ENCODE measurements at regions not wholly inside any gene's neighbourhood (a gene's known extent, or its start where the extent isn't known, plus 50 kb on each side); places are given as distances from the start of the nearest gene placed in this dataset.
"Not testable (repeated sequence)": the region's sequence is repeated elsewhere in the genome, so short reads cannot be mapped to it uniquely, and the experiment has no call there.

GRCh38 chr14:105774001-105774400 lies 247.6 kb downstream of the TMEM121 start:
- no peak for TF ChIP-seq CTCF (IDR thresholded peaks at IDR 0.05; ENCODE audit: low read depth, low read length, missing control alignments)
- in situ Hi-C loops (cut with HindIII; ENCODE audit: low pct_ligation_motif_present, low sequenced_read_pairs): no loop called here
- Histone ChIP-seq H3K4me3 (ENCODE audit: low read depth, low read length) (no peak overlapping the region), H3K36me3 (replicated peaks) (no peaks in the 10 kb centered on the region), H3K27me3 (replicated peaks) (no peaks in the 10 kb centered on the region), H3K27ac (no peak overlapping the region)
- DNase-seq: no peak

- H3K4me3 ChIP-seq (ENCODE audit: low read depth, low read length); DNase-seq; H3K27ac ChIP-seq; H3K27me3 ChIP-seq (replicated peaks); in situ Hi-C loops (cut with HindIII; ENCODE audit: low pct_ligation_motif_present, low sequenced_read_pairs); H3K36me3 ChIP-seq (replicated peaks): not testable (repeated sequence)
Measured at GRCh38 chr14:105774585-105775348, 248.4 kb downstream of the TMEM121 start.

- H3K4me3 ChIP-seq (ENCODE audit: low read depth, low read length); H3K27me3 ChIP-seq (replicated peaks); H3K27ac ChIP-seq; in situ Hi-C loops (cut with HindIII; ENCODE audit: low pct_ligation_motif_present, low sequenced_read_pairs); H3K36me3 ChIP-seq (replicated peaks); DNase-seq: not testable (repeated sequence)
Measured at GRCh38 chr14:105775349-105775923, 249.1 kb downstream of the TMEM121 start.

GRCh38 chr14:105776112-105776511 lies 249.7 kb downstream of the TMEM121 start:
- DNase-seq; in situ Hi-C loops (cut with HindIII; ENCODE audit: low pct_ligation_motif_present, low sequenced_read_pairs); H3K4me3 ChIP-seq (ENCODE audit: low read depth, low read length); H3K27ac ChIP-seq; H3K27me3 ChIP-seq (replicated peaks); H3K36me3 ChIP-seq (replicated peaks): not testable (repeated sequence)

GRCh38 chr14:105776924-105777323 lies 250.5 kb downstream of the TMEM121 start:
- H3K27ac ChIP-seq: no peak overlapping the region
- H3K27me3 ChIP-seq (replicated peaks): no peaks in the 10 kb centered on the region
- in situ Hi-C loops (cut with HindIII; ENCODE audit: low pct_ligation_motif_present, low sequenced_read_pairs): no loop called here
- no peaks in the 10 kb centered on the region for H3K36me3 ChIP-seq (replicated peaks)
- no peak overlapping the region for H3K4me3 ChIP-seq (ENCODE audit: low read depth, low read length)
- TF ChIP-seq CTCF (IDR thresholded peaks at IDR 0.05; ENCODE audit: low read depth, low read length, missing control alignments): no peak
- no peak for DNase-seq

GRCh38 chr14:105783707-105784106 lies 257.3 kb downstream of the TMEM121 start:
- Histone ChIP-seq H3K27ac (no peak overlapping the region), H3K4me3 (ENCODE audit: low read depth, low read length) (no peak overlapping the region), H3K27me3 (replicated peaks) (no peaks in the 10 kb centered on the region), H3K36me3 (replicated peaks) (no peaks in the 10 kb centered on the region)
- no peak for DNase-seq
- TF ChIP-seq CTCF (IDR thresholded peaks at IDR 0.05; ENCODE audit: low read depth, low read length, missing control alignments): no peak
- in situ Hi-C loops (cut with HindIII; ENCODE audit: low pct_ligation_motif_present, low sequenced_read_pairs): no loop called here

GRCh38 chr14:105793836-105794235 lies 267.5 kb downstream of the TMEM121 start:
- TF ChIP-seq CTCF (IDR thresholded peaks at IDR 0.05; ENCODE audit: low read depth, low read length, missing control alignments): no peak
- H3K36me3 ChIP-seq (replicated peaks): no peaks in the 10 kb centered on the region
- no peak overlapping the region for H3K4me3 ChIP-seq (ENCODE audit: low read depth, low read length)
- DNase-seq: no peak
- H3K27ac ChIP-seq: no peak overlapping the region
- H3K27me3 ChIP-seq (replicated peaks): no peaks in the 10 kb centered on the region
- in situ Hi-C loops (cut with HindIII; ENCODE audit: low pct_ligation_motif_present, low sequenced_read_pairs): no loop called here

All from brain microvascular endothelial cell (primary cell).